Stimulated activated CD4-positive, alpha-beta T cell treated with anti-CD3 and anti-CD28 coated beads, Interleukin-4, amount 100 ng/mL, for 1 hour (primary cell): ENCODE measurements at regions not wholly inside any gene's neighbourhood (a gene's known extent, or its start where the extent isn't known, plus 50 kb on each side); places are given as distances from the start of the nearest gene placed in this dataset.
"Not testable (repeated sequence)": the region's sequence is repeated elsewhere in the genome, so short reads cannot be mapped to it uniquely, and the experiment has no call there.

ENCODE experiments used
- DNase-seq: peaks from one replicate; pipeline ENCODE4 v3.0.0-alpha.2; 2020

DNA sequence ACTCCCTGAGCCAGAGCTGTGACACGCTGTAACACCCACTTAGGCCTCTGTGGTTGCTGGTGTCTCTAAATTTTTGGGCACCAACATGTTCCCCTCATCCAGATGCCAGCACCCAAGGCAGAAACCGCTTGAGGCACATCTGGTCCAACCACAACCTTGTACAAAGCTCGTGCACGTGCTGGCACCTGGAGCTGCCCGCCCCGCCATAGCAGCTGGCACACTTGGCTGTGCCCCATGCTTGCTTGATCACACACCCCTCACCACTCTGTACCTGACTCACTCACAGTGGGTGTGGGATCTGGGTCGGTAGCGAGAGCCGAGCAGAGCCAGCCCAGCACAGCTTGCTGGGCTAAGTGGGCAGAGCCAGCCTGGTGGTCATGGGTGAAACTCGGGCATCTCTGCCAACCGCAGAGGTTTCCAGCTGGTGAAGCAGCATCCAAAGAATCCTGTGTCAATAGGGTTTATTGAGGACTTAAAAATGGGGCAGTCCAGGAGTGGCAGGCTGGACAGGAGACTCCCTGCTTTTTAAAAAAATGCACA lies 1210.4 kb downstream of the TYW1 start:
- DNase-seq, result no peak

DNA sequence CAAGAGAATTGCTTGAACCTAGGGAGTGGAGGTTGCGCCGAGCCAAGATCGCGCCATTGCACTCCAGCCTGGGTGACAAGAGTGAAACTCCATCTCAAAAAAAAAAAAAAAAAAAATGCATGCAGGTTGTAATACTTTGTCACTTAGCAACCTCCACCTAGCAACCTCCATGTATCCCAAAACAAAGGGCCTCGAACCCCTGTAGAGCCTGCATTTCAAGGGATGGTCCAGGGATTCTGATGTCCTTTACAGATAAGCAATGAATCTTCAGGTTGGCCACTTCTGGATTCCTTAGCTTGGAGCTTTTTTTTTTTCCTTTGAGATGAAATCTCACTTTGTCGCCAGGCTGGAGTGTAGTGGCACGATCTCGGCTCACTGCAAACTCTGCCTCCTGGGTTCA lies 1211.0 kb downstream of the TYW1 start:
- DNase-seq, result no peak

- no peak for DNase-seq
Observed at GRCh38 chr7:68209486-68209885, 1212.9 kb downstream of the TYW1 start.

DNA sequence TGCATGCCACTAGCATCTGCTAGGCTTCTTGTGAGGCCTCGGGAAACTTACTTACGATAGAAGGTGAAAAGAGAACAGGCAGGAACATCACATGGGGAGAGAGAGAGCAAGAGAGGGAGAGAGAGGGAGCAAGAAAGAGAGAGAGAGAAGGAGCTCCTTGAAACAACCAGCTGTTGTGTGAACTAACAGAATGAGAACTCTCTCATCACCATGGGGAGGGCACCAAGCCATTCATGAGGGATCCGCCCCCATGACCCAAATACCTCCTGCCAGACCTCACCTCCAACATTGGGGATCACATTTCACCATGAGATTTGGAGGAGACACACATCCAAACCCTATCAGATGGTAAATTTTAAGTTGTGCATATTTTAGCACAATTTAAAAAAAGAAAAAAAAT lies 1217.2 kb downstream of the TYW1 start:
- no peak for DNase-seq

DNA sequence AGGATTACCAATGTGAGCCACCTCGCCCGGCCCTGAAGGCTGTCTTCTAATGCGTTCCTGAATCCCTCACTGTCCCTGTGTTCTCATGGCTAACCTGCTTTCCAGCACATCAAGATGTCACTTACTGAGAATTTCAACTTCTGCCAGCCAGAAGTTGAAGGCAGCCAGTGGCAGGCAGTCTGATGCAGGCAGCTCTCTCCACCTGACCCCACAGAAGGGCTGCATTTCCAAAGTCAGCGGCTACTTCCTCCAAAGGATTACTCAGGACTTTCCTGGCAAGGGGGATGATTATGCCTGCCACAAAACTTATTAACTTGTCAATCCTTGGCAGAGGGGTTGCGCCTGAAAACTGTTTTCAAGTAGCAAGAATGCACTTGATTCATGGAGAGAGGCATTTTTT lies 1219.4 kb downstream of the TYW1 start:
- no peak for DNase-seq

DNA sequence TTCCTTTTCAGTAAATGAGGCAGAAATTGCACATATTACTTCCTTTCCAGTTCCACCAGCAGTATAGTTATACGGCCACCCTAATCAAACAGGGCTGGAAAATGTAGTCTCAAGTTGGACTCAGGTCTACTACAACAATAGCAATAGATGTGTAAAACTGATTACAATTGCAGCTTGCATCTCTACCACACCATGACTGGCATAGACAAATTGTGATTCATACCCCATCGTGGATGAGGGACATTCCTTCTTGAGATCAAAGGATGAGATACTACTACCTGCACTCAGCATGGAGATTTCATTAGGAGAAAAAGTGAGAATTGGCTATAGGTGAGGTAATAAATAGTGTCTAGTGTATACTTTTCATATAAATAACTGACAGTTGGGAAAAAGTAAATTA lies 1220.8 kb downstream of the TYW1 start:
- DNase-seq, result no peak

DNA sequence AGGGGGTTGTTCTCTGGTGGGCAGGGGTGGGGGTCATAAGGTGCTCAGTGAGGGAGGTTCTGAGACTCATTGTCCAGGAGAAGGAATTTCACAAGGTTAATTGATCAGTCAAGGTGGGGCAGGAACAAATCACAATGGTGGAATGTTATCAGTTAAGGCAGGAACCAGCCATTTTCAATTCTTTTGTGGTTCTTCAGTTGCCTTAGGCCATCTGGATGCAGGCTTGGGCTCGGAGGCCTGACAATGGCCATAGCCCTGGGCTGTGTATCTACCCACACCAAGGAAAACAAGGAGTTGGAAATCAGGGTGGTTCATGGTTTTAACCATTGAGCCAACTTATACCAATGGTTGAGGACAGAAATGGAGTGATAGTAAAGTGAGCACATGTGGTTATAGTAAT lies 1221.8 kb downstream of the TYW1 start:
- no peak for DNase-seq

DNA sequence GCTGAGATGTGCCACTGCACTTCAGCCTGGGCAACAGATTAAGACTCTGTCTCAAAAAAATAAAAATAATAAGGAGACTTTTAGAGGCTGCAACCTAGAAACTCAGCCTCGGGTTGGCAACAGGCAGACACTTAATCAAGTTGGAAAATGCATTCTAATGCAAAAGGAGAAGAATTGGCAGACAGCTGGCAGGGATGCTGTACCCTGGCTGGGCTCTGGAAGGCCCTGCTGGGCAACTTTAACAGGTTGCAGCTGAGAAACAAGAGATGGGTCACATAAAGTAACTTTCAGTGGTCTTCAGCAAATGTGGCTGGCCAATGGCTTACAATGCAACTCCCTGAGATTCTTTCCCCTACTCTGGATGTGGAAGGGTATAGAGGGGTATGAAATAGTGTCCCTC lies 1225.7 kb downstream of the TYW1 start:
- no peak for DNase-seq

GRCh38 chr7:68224041-68224741 lies 1227.6 kb downstream of the TYW1 start:
- DNase-seq, result no peak

GRCh38 chr7:68231011-68231410 lies 1234.4 kb downstream of the TYW1 start:
- DNase-seq, result not testable (repeated sequence)

GRCh38 chr7:68235937-68236336 lies 1239.3 kb downstream of the TYW1 start:
- DNase-seq, result no peak

GRCh38 chr7:68238204-68238805 lies 1241.7 kb downstream of the TYW1 start:
- DNase-seq, result no peak

GRCh38 chr7:68243128-68243527 lies 1246.5 kb downstream of the TYW1 start:
- DNase-seq, result no peak

- no peak for DNase-seq
Observed at GRCh38 chr7:68244389-68244788, 1247.8 kb downstream of the TYW1 start.

GRCh38 chr7:68245688-68246087 lies 1249.1 kb downstream of the TYW1 start:
- DNase-seq, result no peak

GRCh38 chr7:68246189-68246633 lies 1249.6 kb downstream of the TYW1 start:
- DNase-seq, result no peak

- no peak for DNase-seq
Observed at GRCh38 chr7:68247126-68247525, 1250.5 kb downstream of the TYW1 start.

GRCh38 chr7:68247571-68247970 lies 1250.9 kb downstream of the TYW1 start:
- DNase-seq, result no peak

- no peak for DNase-seq
Observed at GRCh38 chr7:68248973-68249372, 1252.3 kb downstream of the TYW1 start.

- no peak for DNase-seq
Observed at GRCh38 chr7:68249611-68250010, 1253.0 kb downstream of the TYW1 start.

GRCh38 chr7:68250143-68250542 lies 1253.5 kb downstream of the TYW1 start:
- no peak for DNase-seq

DNA sequence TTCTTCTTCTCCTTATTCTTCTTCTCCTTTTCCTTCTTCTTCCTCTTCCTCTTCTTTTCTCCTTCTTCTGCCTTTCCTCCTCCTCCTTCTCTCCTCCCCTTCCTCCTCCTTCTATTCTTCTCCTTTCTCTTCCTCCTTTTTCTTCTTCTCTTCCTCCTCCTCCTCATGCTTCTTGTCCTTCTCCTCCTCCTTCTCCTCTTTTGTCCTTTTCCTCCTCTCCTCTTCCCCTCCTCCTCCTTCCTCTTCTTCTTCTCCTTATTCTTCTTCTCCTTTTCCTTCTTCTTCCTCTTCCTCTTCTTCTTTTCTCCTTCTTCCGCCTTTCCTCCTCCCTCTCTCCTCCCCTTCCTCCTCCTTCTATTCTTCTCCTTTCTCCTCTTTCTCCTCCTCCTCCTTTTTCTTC lies 1258.2 kb downstream of the TYW1 start:
- DNase-seq, result not testable (repeated sequence)

DNA sequence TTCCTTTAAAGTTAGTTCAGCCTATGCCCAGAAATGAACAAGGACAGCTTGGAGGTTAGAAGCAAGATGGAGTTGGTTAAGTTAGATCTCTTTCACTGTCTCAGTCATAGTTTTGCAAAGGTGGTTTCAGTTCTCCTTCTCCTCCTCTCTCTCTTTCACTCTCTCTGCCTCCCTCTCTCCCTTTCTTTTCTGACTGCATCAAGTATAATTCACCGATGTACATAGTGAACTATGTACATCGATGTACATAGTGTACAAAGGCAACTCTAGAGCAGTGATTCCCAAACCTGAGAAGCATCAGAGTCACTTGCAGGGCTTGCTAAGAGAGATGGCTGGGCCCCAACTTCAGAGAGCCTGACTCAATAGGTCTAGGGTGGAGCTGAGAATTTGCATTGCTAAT lies 1259.7 kb downstream of the TYW1 start:
- DNase-seq, result no peak

GRCh38 chr7:68258609-68259008 lies 1262.0 kb downstream of the TYW1 start:
- DNase-seq, result no peak

GRCh38 chr7:68265258-68265657 lies 1268.6 kb downstream of the TYW1 start:
- DNase-seq, result no peak
